Peyer's patch (tissue), 4 donors: ENCODE measurements at regions not wholly inside any gene's neighbourhood (a gene's known extent, or its start where the extent isn't known, plus 50 kb on each side); places are given as distances from the start of the nearest gene placed in this dataset.

ENCODE experiments used
- DNase-seq, 3 donors: peaks; one replicate each; pipeline ENCODE4 v3.0.0-alpha.2; 2017 to 2019
- H3K27ac ChIP-seq, 4 donors: fragments of 200-600 bp; sonication (generic); one replicate each; pipeline ENCODE4 v1.5.1; 2016 to 2019
- H3K27me3 ChIP-seq, 2 donors: fragments of 200-600 bp; sonication (generic); one replicate each; pipeline ENCODE4 v1.5.1; 2019
- H3K36me3 ChIP-seq, 3 donors: fragments of 200-600 bp; sonication (generic); one replicate each; pipeline ENCODE4 v1.5.1; 2016 to 2019
- H3K4me1 ChIP-seq, 4 donors: fragments of 200-600 bp; sonication (generic); one replicate each; pipeline ENCODE4 v1.5.1; 2016 to 2019
- H3K4me3 ChIP-seq, 4 donors: fragments of 200-600 bp; sonication (generic); 1 replicate in 3 of 4; 2 replicates in 1 of 4; pipeline ENCODE4 v1.5.1; 2016 to 2019; ENCODE audit warnings: mild to moderate bottlenecking in 1 of 4
- H3K9me3 ChIP-seq, 4 donors: fragments of 200-600 bp; sonication (generic); one replicate each; pipeline ENCODE4 v1.5.1; 2016 to 2019; ENCODE audit warnings: mild to moderate bottlenecking in 1 of 4
- CTCF ChIP-seq, 6 experiments: fragments of 450-650 bp in 4 of 6; fragments of 200-600 bp in 2 of 6; sonication (generic) in 1 of 6; IDR thresholded peaks; one replicate each; pipeline ENCODE4 v1.5.1; 2017 to 2019; ENCODE audit warnings: antibody characterized with exemption in 6 of 6, mild to moderate bottlenecking in 3 of 6, moderate library complexity in 1 of 6
- POLR2A ChIP-seq, 2 donors: fragments of 450-650 bp; IDR thresholded peaks; one replicate each; pipeline ENCODE4 v1.5.1; 2017; ENCODE audit warnings: antibody characterized with exemption in 2 of 2, mild to moderate bottlenecking in 2 of 2, moderate library complexity in 2 of 2

DNA sequence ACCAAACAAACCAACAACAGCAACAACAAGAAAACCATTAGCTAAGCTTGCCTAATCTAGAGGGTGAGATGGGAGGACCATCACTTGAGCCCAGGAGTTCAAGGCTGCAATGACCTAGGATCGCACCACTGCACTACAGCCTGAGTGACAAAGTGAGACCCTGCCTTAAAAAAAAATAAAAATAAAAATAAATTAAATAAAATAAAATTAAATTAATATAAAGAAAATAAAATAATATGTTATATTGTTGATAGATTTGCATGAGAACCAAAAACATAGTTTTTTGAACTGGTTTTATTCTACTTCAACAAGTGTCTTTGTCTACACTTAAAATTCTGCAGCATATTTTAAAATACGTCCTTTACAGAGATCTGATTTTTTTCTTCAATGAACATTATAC lies 2683.1 kb downstream of the ARAP2 start:
- H3K9me3 ChIP-seq: no peaks in the 10 kb centered on the region
- TF ChIP-seq POLR2A (IDR thresholded peaks at IDR 0.05) (no peak), CTCF (IDR thresholded peaks at IDR 0.05) (no peak)
- no peak overlapping the region for H3K27ac ChIP-seq
- no peaks in the 10 kb centered on the region for H3K36me3 ChIP-seq
- no peaks in the 10 kb centered on the region for H3K27me3 ChIP-seq
- DNase-seq: no peak
- no peak overlapping the region for H3K4me3 ChIP-seq
- no peaks in the 10 kb centered on the region for H3K4me1 ChIP-seq

DNA sequence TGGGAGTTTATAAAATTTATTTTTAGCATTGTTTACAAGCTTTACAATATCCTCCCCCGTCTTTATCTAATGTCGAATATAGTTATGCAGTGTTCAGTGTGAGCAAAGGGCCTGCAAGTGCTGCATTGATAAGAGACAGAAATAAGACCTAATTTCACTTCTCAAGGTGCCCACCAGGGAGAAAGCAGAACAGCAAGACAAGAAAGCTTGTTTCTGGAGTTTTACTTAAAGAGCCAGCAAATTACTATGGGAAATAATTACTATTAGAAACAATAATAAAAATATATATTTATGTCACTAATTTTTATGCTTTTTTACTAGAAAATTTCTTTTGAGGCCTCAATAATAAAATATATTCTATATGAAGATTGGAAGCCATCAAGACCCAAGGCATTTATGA lies 2677.7 kb downstream of the ARAP2 start:
- TF ChIP-seq POLR2A (IDR thresholded peaks at IDR 0.05): no peak
- no peak for TF ChIP-seq CTCF (IDR thresholded peaks at IDR 0.05)
- Histone ChIP-seq H3K4me3 (no peak overlapping the region), H3K4me1 (no peaks in the 10 kb centered on the region), H3K9me3 (no peaks in the 10 kb centered on the region), H3K27me3 (no peaks in the 10 kb centered on the region), H3K27ac (no peak overlapping the region), H3K36me3 (no peaks in the 10 kb centered on the region)
- DNase-seq: no peak

GRCh38 chr4:33577791-33578190 lies 2666.5 kb downstream of the ARAP2 start:
- H3K27ac ChIP-seq: no peak overlapping the region
- no peaks in the 10 kb centered on the region for H3K27me3 ChIP-seq
- H3K36me3 ChIP-seq: no peaks in the 10 kb centered on the region
- no peak for DNase-seq
- no peak for TF ChIP-seq POLR2A (IDR thresholded peaks at IDR 0.05)
- no peak for TF ChIP-seq CTCF (IDR thresholded peaks at IDR 0.05)
- H3K4me1 ChIP-seq: no peaks in the 10 kb centered on the region
- H3K9me3 ChIP-seq: no peaks in the 10 kb centered on the region
- H3K4me3 ChIP-seq: no peak overlapping the region

DNA sequence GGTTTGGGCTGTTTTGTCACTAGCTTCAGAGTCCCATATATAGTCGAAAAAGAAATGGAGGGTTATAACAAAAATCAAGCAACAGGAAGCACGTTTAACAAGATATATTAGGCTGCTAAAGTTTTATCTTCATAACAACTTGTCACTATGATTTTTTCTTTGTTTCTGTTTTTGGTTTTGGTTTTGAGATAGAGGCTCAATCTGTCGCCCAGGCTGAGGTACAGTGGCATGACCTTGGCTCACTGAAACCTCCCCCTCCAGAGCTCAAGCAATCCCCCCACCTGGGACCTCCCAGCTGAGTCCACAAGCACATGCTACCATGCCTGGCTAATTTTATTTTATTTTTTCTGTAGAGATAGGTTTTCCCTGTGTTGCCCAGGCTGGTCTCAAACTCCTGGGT lies 2664.4 kb downstream of the ARAP2 start:
- DNase-seq: no peak
- Histone ChIP-seq H3K9me3 (no peaks in the 10 kb centered on the region), H3K27me3 (no peaks in the 10 kb centered on the region), H3K4me1 (no peaks in the 10 kb centered on the region), H3K27ac (no peak overlapping the region), H3K36me3 (no peaks in the 10 kb centered on the region), H3K4me3 (no peak overlapping the region)
- no peak for TF ChIP-seq CTCF (IDR thresholded peaks at IDR 0.05)
- TF ChIP-seq POLR2A (IDR thresholded peaks at IDR 0.05): no peak

DNA sequence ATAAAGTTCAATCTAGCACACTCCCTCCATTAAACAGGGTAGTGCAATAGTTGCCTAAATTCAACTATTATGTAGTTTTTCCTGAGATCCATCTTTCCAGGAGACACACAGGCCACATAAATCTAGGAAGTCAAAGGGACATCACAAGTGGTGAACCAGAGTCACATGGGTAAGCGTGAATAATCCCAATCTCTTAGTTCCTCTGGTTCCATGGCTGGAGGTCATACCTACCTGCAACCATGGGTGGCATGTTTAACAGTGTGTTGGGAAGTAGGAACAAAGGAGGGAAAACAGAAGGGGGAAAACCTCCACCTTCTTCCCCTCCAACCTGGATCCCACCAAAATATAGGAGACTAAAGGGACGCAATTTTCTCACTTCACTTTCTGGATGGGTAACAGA lies 2651.6 kb downstream of the ARAP2 start:
- peaks cover 0 to 21% (median 2%) of the 10 kb centered on the region in 4 donors for H3K9me3 ChIP-seq
- H3K36me3 ChIP-seq: no peaks in the 10 kb centered on the region
- no peaks in the 10 kb centered on the region for H3K27me3 ChIP-seq
- TF ChIP-seq POLR2A (IDR thresholded peaks at IDR 0.05) (no peak), CTCF (IDR thresholded peaks at IDR 0.05) (no peak)
- no peak overlapping the region for H3K27ac ChIP-seq
- no peak overlapping the region for H3K4me3 ChIP-seq
- no peak for DNase-seq
- no peaks in the 10 kb centered on the region for H3K4me1 ChIP-seq

- Histone ChIP-seq H3K4me3 (no peak overlapping the region), H3K9me3 (no peaks in the 10 kb centered on the region), H3K36me3 (no peaks in the 10 kb centered on the region), H3K27ac (no peak overlapping the region), H3K4me1 (no peaks in the 10 kb centered on the region), H3K27me3 (no peaks in the 10 kb centered on the region)
- no peak for TF ChIP-seq POLR2A (IDR thresholded peaks at IDR 0.05)
- no peak for TF ChIP-seq CTCF (IDR thresholded peaks at IDR 0.05)
- DNase-seq: no peak
These were observed 2637.4 kb downstream of the ARAP2 start for GRCh38 chr4:33606951-33607350.
